ENCODE measurements at regions not wholly inside any gene's neighbourhood (a gene's known extent, or its start where the extent isn't known, plus 50 kb on each side); places are given as distances from the start of the nearest gene placed in this dataset.

- TF ChIP-seq EP300 (IDR thresholded peaks at IDR 0.05) = no peak
- TF ChIP-seq CHD4 (IDR thresholded peaks at IDR 0.05; ENCODE audit: borderline replicate concordance) = no peak
- no peak for TF ChIP-seq MAFK (IDR thresholded peaks at IDR 0.05; ENCODE audit: partially characterized antibody)
Measured at GRCh38 chr2:18073601-18074000, 195.1 kb downstream of the KCNS3 start.
